Erythroblast (primary cell): ENCODE measurements at regions not wholly inside any gene's neighbourhood (a gene's known extent, or its start where the extent isn't known, plus 50 kb on each side); places are given as distances from the start of the nearest gene placed in this dataset.

Experiments
- GATA1 ChIP-seq: IDR thresholded peaks from 2 replicates; pipeline ENCODE4 v1.6.1; 2011; ENCODE audit warnings: low read depth, mild to moderate bottlenecking, control low read depth, low read length, moderate library complexity
- POLR2A ChIP-seq: IDR thresholded peaks from 2 replicates; pipeline ENCODE4 v1.6.1; 2011; ENCODE audit warnings: mild to moderate bottlenecking, low read length

DNA sequence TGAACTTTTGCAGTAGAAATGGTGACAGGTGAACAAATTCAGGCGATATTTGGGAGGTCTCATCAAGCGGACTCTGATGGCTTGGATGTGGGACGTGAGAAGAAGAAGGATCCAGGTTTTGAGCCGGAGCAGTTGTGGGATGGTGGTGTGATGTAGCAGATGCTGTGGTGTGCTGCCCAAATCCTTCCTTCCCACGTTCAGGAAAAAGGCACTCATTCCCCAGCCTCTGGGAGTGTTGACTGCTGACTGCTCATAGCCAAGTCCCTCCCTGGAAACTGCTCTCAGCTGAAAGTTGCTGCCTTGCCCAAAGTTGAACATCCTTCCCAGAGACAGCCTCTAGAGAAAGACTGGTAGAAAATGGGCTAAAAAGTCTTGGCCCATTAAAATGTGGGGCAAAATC, 890.3 kb upstream of the ACVR2A start:
- TF ChIP-seq POLR2A (no peak), GATA1 (no peak)
